RWPE1 (cell line): ENCODE measurements at regions not wholly inside any gene's neighbourhood (a gene's known extent, or its start where the extent isn't known, plus 50 kb on each side); places are given as distances from the start of the nearest gene placed in this dataset.

ENCODE experiments used
- CTCF ChIA-PET: fragments of 350-600 bp; sonication (Branson Sonifier 250); formaldehyde crosslinking; extraction: SDS; loops from one replicate; lab custom pipeline; 2021; lab: Yijun Ruan, JAX
- POLR2A ChIA-PET: fragments of 400-600 bp; formaldehyde crosslinking; extraction: SDS; loops from one replicate; lab custom pipeline; 2020; ENCODE audit warnings: antibody characterized with exemption; ENCODE audit not compliant: low non-redundant PET; lab: Yijun Ruan, JAX
- DNase-seq: peaks from one replicate; pipeline ENCODE4 v3.0.0; 2012; ENCODE audit warnings: low spot score
- H3K27ac ChIP-seq: fragments of 450-650 bp; 2 replicates; pipeline ENCODE4 v1.5.1; 2017
- CTCF ChIP-seq: fragments of 450-650 bp; conservative IDR thresholded peaks from 2 replicates; pipeline ENCODE4 v1.5.1; 2017; ENCODE audit warnings: low read depth, mild to moderate bottlenecking

GRCh38 chr3:1703169-1703568 lies 395.5 kb upstream of the CNTN4 start:
- ChIA-PET POLR2A (no interaction called here), CTCF (no interaction called here)
- no peak for TF ChIP-seq CTCF
- no peak for DNase-seq
- H3K27ac ChIP-seq = no peak overlapping the region

GRCh38 chr3:1710663-1711062 lies 388.0 kb upstream of the CNTN4 start:
- DNase-seq = no peak
- no peak overlapping the region for H3K27ac ChIP-seq
- no peak for TF ChIP-seq CTCF
- ChIA-PET POLR2A (no interaction called here), CTCF (no interaction called here)

GRCh38 chr3:1717524-1717923 lies 381.1 kb upstream of the CNTN4 start:
- DNase-seq = no peak
- no peak for TF ChIP-seq CTCF
- ChIA-PET POLR2A (no interaction called here), CTCF (no interaction called here)
- no peak overlapping the region for H3K27ac ChIP-seq

- ChIA-PET POLR2A (no interaction called here), CTCF (no interaction called here)
- no peak for TF ChIP-seq CTCF
- H3K27ac ChIP-seq = no peak overlapping the region
- DNase-seq = no peak
Observed at GRCh38 chr3:1723726-1724125, 374.9 kb upstream of the CNTN4 start.

GRCh38 chr3:1726741-1727140 lies 371.9 kb upstream of the CNTN4 start:
- CTCF ChIA-PET = no interaction called here
- DNase-seq = no peak
- no peak overlapping the region for H3K27ac ChIP-seq
- no peak for TF ChIP-seq CTCF
- POLR2A ChIA-PET = no interaction called here

GRCh38 chr3:1727242-1727641 lies 371.4 kb upstream of the CNTN4 start:
- CTCF ChIA-PET = no interaction called here

More at GRCh38 chr3:1727242-1727641, 371.4 kb upstream of the CNTN4 start:
- no peak overlapping the region for H3K27ac ChIP-seq
- POLR2A ChIA-PET = no interaction called here
- DNase-seq = no peak
- TF ChIP-seq CTCF = no peak
